ENCODE measurements at regions not wholly inside any gene's neighbourhood (a gene's known extent, or its start where the extent isn't known, plus 50 kb on each side); places are given as distances from the start of the nearest gene placed in this dataset.

- CTCF ChIA-PET = interaction anchor here (1.2 kb wide), 1 partner anchor 22 kb away, joined by 5 read pairs; no protein-coding TSS in a partner anchor
- TF ChIP-seq PKNOX1 (IDR thresholded peaks at IDR 0.05) = no peak
- no peak for TF ChIP-seq SUZ12 (IDR thresholded peaks at IDR 0.05)
- no peak for TF ChIP-seq ARNT (IDR thresholded peaks at IDR 0.05)
- TF ChIP-seq CTBP1 (IDR thresholded peaks at IDR 0.05; ENCODE audit: borderline replicate concordance) = no peak
- TF ChIP-seq LEF1 (IDR thresholded peaks at IDR 0.05; ENCODE audit: borderline replicate concordance) = no peak
- TF ChIP-seq FOXK2 (IDR thresholded peaks at IDR 0.05) = no peak
- no peak for TF ChIP-seq ZNF384 (IDR thresholded peaks at IDR 0.05)
- no peak for TF ChIP-seq FOXM1 (IDR thresholded peaks at IDR 0.05; ENCODE audit: borderline replicate concordance)
- TF ChIP-seq L3MBTL2 (conservative IDR thresholded peaks at IDR 0.05) = no peak
- no peak for TF ChIP-seq NFRKB (IDR thresholded peaks at IDR 0.05)
- no peak for TF ChIP-seq FOXA1 (IDR thresholded peaks at IDR 0.05)
- TF ChIP-seq SP1 (IDR thresholded peaks at IDR 0.05) = no peak
- TF ChIP-seq TARDBP (IDR thresholded peaks at IDR 0.05) = no peak
- no peak for TF ChIP-seq BHLHE40 (IDR thresholded peaks at IDR 0.05; ENCODE audit: borderline replicate concordance)
- TF ChIP-seq ELF4 (IDR thresholded peaks at IDR 0.05) = no peak
- no peak for TF ChIP-seq HDGF (IDR thresholded peaks at IDR 0.05; ENCODE audit: borderline replicate concordance)
- POLR2A ChIA-PET = no interaction called here
- no peak for DNase-seq (ENCODE audit: extremely low spot score)
Measured at GRCh38 chr6:11633741-11634509, 96.4 kb downstream of the TMEM170B start.

- DNase-seq (ENCODE audit: extremely low spot score) = no peak
- POLR2A ChIA-PET = no interaction called here
- CTCF ChIA-PET = interaction anchor here (1.2 kb wide), 1 partner anchor 21 kb away, joined by 5 read pairs; no protein-coding TSS in a partner anchor
- TF ChIP-seq L3MBTL2 (conservative IDR thresholded peaks at IDR 0.05) = no peak
- TF ChIP-seq SP1 (IDR thresholded peaks at IDR 0.05) = no peak
- TF ChIP-seq BHLHE40 (IDR thresholded peaks at IDR 0.05; ENCODE audit: borderline replicate concordance) = no peak
- no peak for TF ChIP-seq CTBP1 (IDR thresholded peaks at IDR 0.05; ENCODE audit: borderline replicate concordance)
- TF ChIP-seq ZNF384 (IDR thresholded peaks at IDR 0.05) = no peak
- TF ChIP-seq SUZ12 (IDR thresholded peaks at IDR 0.05) = no peak
- TF ChIP-seq TARDBP (IDR thresholded peaks at IDR 0.05) = no peak
- TF ChIP-seq NFRKB (IDR thresholded peaks at IDR 0.05) = no peak
- no peak for TF ChIP-seq ELF4 (IDR thresholded peaks at IDR 0.05)
- no peak for TF ChIP-seq FOXA1 (IDR thresholded peaks at IDR 0.05)
- no peak for TF ChIP-seq HDGF (IDR thresholded peaks at IDR 0.05; ENCODE audit: borderline replicate concordance)
- TF ChIP-seq LEF1 (IDR thresholded peaks at IDR 0.05; ENCODE audit: borderline replicate concordance) = no peak
- TF ChIP-seq PKNOX1 (IDR thresholded peaks at IDR 0.05) = no peak
Measured at GRCh38 chr6:11634948-11635347, 97.4 kb downstream of the TMEM170B start.

- POLR2A ChIA-PET = no interaction called here
- no peak for TF ChIP-seq SUZ12 (IDR thresholded peaks at IDR 0.05)
- no peak for TF ChIP-seq L3MBTL2 (conservative IDR thresholded peaks at IDR 0.05)
- no peak for TF ChIP-seq FOXK2 (IDR thresholded peaks at IDR 0.05)
- TF ChIP-seq PKNOX1 (IDR thresholded peaks at IDR 0.05) = no peak
- TF ChIP-seq FOXA1 (IDR thresholded peaks at IDR 0.05) = no peak
- TF ChIP-seq CTBP1 (IDR thresholded peaks at IDR 0.05; ENCODE audit: borderline replicate concordance) = no peak
- no peak for TF ChIP-seq HDGF (IDR thresholded peaks at IDR 0.05; ENCODE audit: borderline replicate concordance)
- no peak for TF ChIP-seq BHLHE40 (IDR thresholded peaks at IDR 0.05; ENCODE audit: borderline replicate concordance)
- no peak for TF ChIP-seq NFRKB (IDR thresholded peaks at IDR 0.05)
- no peak for TF ChIP-seq TARDBP (IDR thresholded peaks at IDR 0.05)
- TF ChIP-seq ELF4 (IDR thresholded peaks at IDR 0.05) = no peak
- no peak for TF ChIP-seq ZNF384 (IDR thresholded peaks at IDR 0.05)
- TF ChIP-seq LEF1 (IDR thresholded peaks at IDR 0.05; ENCODE audit: borderline replicate concordance) = no peak
- no peak for TF ChIP-seq ARNT (IDR thresholded peaks at IDR 0.05)
- TF ChIP-seq FOXM1 (IDR thresholded peaks at IDR 0.05; ENCODE audit: borderline replicate concordance) = no peak
- TF ChIP-seq SP1 (IDR thresholded peaks at IDR 0.05) = no peak
- no peak for DNase-seq (ENCODE audit: extremely low spot score)
- CTCF ChIA-PET = no interaction called here
Measured at GRCh38 chr6:11636121-11636520, 98.6 kb downstream of the TMEM170B start.

GRCh38 chr6:11637266-11637665, 99.7 kb downstream of the TMEM170B start:
- CTCF ChIA-PET = interaction anchor here (0.6 kb wide), 1 partner anchor 652 kb away, joined by 4 read pairs; no protein-coding TSS in a partner anchor
- POLR2A ChIA-PET = no interaction called here

More at GRCh38 chr6:11637266-11637665, 99.7 kb downstream of the TMEM170B start:
- no peak for DNase-seq (ENCODE audit: extremely low spot score)
- TF ChIP-seq PKNOX1 (IDR thresholded peaks at IDR 0.05) (no peak), FOXA1 (IDR thresholded peaks at IDR 0.05) (no peak), ELF4 (IDR thresholded peaks at IDR 0.05) (no peak), L3MBTL2 (conservative IDR thresholded peaks at IDR 0.05) (no peak), FOXK2 (IDR thresholded peaks at IDR 0.05) (no peak), LEF1 (IDR thresholded peaks at IDR 0.05; ENCODE audit: borderline replicate concordance) (no peak), BHLHE40 (IDR thresholded peaks at IDR 0.05; ENCODE audit: borderline replicate concordance) (no peak), CTBP1 (IDR thresholded peaks at IDR 0.05; ENCODE audit: borderline replicate concordance) (no peak), TARDBP (IDR thresholded peaks at IDR 0.05) (no peak), ZNF384 (IDR thresholded peaks at IDR 0.05) (no peak), NFRKB (IDR thresholded peaks at IDR 0.05) (no peak), SP1 (IDR thresholded peaks at IDR 0.05) (no peak)

Data from HEK293T (cell line).